NCI-H510A treated with DMSO at 0.1 percent for 48 hours (cell line): ENCODE measurements at regions not wholly inside any gene's neighbourhood (a gene's known extent, or its start where the extent isn't known, plus 50 kb on each side); places are given as distances from the start of the nearest gene placed in this dataset.

ENCODE experiments used
- DNase-seq: peaks from one replicate; lab custom pipeline; 2025; lab: John Stamatoyannopoulos, UW

DNA sequence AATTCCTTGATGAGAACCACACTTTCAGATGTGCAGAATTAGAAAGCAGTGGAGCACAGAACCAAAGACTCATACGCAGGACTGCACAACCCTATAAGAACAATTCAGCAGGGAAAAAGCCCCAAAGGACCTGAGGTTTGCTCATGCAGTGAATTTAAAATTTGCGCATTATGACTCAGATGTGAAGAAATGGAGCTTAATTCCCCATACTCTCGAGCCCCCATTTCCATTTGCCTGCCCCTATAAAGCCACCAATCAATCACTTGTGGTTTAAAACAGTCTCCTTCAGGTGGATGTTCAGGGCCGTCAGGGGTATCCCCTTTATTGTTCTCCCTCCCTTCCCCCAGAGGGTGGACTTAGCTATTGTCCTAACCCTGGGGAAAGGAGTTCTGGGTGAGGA is 221.2 kb downstream of the IGSF11 start:
- DNase-seq, result no peak

DNA sequence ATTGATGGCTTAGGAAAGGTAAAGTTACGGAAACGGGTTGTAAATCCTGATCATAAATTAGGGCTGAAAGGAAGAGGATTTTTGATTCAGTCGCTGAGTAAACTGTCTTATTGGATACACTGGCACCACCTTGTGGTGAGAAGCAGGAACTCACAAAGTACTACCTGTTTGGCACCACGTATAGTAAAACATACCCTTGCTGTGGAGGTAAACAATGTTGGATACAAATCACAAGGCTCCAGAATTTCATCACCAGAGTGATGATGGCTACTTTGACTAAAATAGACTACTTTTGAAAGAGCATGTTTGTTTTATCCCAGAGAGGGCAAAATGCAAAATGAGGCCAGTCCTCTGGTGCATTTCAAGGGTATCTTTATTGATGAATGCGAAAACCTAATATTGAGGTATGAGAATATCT is 216.9 kb downstream of the IGSF11 start:
- DNase-seq, result peak; percentile 58

DNA sequence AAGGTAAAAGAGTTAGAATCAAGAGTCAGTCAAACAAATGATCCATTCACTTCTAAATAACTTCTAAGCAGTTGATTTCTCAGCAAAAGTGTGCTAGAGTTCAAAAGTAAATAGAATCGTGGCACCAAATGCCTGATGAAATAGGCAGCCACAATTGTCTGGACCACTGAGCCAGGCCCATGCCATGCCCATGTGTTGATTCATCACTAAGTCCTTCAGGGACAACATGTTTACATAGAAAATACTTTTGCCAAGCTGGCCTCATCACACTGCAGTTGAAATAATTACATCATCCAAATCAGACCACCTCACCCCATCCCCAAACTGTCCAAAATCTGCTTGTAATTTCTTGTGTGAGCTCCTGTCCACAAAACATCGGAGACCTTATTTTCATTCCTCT is 216.3 kb downstream of the IGSF11 start:
- DNase-seq, result no peak

DNA sequence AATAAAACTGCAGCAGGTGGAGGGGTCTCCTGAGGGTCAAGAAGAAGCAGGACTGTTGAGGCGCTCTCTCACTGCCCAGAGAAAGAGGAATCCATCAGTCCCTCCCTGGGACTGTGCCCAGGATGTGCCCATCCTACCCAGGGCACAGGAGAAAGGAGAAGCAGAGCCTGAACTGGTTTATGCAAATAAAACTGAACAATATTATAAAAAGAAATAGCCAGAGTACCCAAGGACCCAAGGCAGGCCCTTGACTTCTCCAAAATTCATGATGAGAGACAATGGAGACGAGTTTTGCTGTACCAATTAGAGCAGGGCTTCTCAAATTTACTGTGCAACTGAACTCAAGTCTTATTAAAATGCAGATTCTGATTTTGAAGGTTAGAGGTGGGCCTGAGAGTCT is 211.0 kb downstream of the IGSF11 start:
- DNase-seq, result no peak

DNA sequence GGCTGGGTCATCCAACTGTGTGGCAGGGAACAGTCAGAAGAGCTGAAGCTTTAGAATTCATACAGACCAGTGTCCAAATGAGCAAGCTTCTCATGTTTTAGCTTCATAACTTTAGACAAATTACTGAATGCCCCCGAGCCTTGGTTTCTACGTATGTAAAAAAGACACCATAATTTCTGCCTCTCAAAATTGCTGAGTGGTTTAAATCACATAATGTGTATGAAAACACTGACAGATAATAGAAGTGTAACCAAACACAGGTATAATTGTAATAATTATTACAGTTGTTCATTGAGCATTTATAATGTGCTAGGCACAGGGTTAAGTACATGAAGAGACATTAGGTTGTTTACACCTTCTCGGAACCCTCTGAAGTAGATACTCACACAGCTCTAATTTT is 207.2 kb downstream of the IGSF11 start:
- DNase-seq, result no peak

DNA sequence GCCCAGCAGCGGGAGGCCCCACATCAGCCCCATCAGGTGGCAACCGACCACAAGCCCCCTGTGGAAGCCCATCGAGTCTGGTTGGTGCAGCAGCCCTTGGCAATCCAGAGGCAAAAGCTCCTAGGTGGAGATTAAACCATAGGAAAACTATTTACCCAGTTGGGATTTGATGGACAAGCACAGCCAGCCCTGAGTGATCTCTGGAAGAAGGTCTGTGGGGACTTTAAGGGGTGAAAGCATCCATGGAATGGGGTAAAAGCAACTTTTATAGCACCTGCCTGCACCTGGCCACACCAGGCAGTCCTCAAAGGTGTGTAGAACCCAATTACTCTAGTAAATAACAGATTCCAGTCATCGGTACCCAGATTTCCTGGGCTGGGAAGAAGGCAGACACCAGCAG is 206.3 kb downstream of the IGSF11 start:
- no peak for DNase-seq

DNA sequence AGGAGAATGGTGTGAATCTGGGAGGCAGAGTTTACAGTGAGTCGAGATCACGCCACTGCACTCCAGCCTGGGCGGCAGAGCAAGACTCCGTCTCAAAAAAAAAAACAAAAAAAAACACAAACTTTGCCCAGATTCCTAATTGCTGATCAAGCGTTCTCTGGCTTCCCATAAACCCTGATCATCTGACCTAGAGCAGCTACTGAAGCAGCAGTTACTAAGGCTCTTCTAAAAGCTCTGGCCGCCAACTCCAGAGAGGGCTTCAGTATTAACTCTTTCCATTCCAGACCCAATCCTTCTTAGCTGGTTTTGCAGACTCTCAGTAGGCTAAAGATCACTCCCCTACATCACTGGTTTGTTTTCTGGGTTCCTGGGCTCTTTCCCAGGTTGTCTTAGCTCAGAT is 201.6 kb downstream of the IGSF11 start:
- DNase-seq, result no peak

DNA sequence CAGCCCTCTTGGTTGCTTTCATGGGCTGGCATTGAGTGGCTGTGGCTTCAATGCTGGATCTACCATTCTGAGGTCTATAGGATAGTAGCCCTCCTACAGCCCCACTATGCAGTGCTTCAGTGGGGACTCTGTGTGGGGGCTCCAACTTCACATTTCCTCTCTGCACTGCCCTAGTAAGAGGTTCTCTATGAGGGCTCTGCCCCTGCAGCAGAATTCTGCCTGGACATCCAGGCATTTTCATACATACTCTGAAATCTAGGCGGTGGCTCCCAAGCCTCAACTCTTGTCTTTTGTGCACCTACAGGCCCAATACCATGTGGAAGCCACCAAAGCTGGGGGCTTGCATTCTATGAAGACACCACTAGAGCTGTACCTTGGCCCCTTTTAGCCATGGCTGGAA is 195.8 kb downstream of the IGSF11 start:
- no peak for DNase-seq

DNA sequence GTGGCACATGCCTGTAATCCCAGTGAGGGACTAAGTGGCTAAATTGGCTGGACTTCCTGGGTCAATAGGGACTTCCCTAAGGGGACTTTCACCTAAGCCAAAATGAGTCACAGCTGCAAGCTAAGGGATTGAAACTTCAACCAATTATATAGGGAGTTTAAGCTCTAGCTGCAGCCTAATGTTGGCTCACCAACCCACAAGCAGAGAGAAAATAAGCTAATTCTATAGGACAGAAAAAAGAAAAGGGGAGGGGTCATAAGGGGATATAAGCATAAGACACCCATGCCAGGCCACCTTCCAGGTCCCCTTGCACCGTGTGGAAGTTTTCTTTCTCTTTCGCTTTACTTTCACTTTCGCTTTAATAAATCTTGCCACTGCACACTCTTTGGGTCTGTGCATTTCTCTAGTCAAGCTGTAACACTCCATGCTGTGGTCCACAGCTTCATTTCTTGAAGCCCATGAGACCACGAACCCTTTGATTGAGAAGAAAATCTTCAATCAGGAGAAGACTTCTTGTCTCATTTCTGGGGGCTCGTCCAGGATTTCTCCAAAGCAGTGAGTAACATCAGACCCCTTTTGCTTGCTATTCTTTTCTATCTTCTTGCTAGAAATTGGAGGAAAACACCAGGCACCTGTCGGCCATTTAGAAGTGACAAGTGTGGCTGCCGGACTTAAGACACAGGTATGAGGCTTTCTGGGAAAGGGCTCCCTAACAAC is 192.3 kb downstream of the IGSF11 start:
- DNase-seq, result no peak

DNA sequence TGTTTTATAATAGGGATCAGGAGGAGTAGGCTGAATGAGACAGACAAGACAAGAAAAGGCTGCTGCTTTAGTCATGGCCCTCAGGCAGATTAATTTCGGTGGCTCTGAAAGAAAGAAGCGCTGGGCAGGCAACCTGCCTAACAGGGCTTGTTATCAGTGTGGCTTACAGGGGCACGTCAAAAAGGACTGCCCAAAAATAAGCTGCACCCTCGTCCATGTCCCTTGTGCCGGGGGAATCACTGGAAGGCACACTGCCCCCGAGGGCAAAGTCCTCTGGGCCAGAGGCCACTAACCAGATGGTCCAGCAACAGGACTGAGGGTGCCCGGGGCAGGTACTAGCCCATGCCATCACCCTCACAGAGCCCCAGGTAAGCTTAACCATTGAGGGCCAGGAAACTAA is 188.5 kb downstream of the IGSF11 start:
- DNase-seq, result no peak
